GM20000 (cell line): ENCODE measurements at regions not wholly inside any gene's neighbourhood (a gene's known extent, or its start where the extent isn't known, plus 50 kb on each side); places are given as distances from the start of the nearest gene placed in this dataset.

Experiments
- DNase-seq: peaks from one replicate; pipeline ENCODE4 v3.0.0; 2012; ENCODE audit warnings: low spot score
- TF ChIP-seq, protein P1 (sequence below): IDR thresholded peaks from 2 replicates; pipeline ENCODE4 v1.5.1; 2012; ENCODE audit warnings: mild to moderate bottlenecking, control low read depth; ENCODE audit errors: extremely low read depth, missing control alignments

GRCh38 chr12:76142305-76142704, 57.8 kb upstream of the NAP1L1 start:
- DNase-seq, result no peak
- TF ChIP-seq, protein P1, sequence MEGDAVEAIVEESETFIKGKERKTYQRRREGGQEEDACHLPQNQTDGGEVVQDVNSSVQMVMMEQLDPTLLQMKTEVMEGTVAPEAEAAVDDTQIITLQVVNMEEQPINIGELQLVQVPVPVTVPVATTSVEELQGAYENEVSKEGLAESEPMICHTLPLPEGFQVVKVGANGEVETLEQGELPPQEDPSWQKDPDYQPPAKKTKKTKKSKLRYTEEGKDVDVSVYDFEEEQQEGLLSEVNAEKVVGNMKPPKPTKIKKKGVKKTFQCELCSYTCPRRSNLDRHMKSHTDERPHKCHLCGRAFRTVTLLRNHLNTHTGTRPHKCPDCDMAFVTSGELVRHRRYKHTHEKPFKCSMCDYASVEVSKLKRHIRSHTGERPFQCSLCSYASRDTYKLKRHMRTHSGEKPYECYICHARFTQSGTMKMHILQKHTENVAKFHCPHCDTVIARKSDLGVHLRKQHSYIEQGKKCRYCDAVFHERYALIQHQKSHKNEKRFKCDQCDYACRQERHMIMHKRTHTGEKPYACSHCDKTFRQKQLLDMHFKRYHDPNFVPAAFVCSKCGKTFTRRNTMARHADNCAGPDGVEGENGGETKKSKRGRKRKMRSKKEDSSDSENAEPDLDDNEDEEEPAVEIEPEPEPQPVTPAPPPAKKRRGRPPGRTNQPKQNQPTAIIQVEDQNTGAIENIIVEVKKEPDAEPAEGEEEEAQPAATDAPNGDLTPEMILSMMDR, result no peak

- no peak for DNase-seq
- TF ChIP-seq, protein P1, result no peak
These were observed 54.2 kb upstream of the NAP1L1 start for GRCh38 chr12:76138656-76139055.

DNA sequence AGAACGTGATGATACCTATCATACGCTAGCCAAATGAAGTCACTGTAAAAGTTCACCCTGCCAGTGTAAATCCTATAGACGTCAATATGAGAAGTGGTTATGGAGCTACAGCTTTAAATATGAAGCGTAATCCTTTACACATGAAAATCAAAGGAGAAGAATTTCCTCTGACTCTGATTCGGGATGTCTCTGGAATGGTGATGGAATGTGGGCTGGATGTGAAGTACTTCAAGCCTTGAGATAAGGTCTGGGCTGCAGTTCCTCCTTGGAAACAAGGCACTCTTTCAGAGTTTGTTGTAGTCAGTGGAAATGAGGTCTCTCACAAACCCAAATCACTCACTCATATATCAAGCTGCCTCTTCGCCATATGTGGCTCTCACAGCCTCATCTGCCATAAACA, 53.1 kb upstream of the NAP1L1 start:
- TF ChIP-seq, protein P1, result no peak
- DNase-seq, result no peak

GRCh38 chr12:76135456-76135855, 51.0 kb upstream of the NAP1L1 start:
- TF ChIP-seq, protein P1, result no peak
- no peak for DNase-seq
